ENCODE measurements at regions not wholly inside any gene's neighbourhood (a gene's known extent, or its start where the extent isn't known, plus 50 kb on each side); places are given as distances from the start of the nearest gene placed in this dataset.

- no peaks in the 10 kb centered on the region for H3K27me3 ChIP-seq
- TF ChIP-seq POLR2A (IDR thresholded peaks at IDR 0.05) (no peak), CTCF (IDR thresholded peaks at IDR 0.05) (no peak)
- H3K4me1 ChIP-seq, result no peaks in the 10 kb centered on the region
- peak in 1 of 3 donors; percentile 13 for DNase-seq
- peaks cover 0 to 5% (median 0%) of the 10 kb centered on the region in 4 donors for H3K9me3 ChIP-seq
- H3K27ac ChIP-seq, result no peak overlapping the region
- no peak overlapping the region for H3K4me3 ChIP-seq
- no peaks in the 10 kb centered on the region for H3K36me3 ChIP-seq
Measured at GRCh38 chr11:120031156-120031555, 106.8 kb downstream of the TRIM29 start.

- peak in 1 of 3 donors; percentile 8 for DNase-seq
- H3K36me3 ChIP-seq, result no peaks in the 10 kb centered on the region
- H3K27me3 ChIP-seq, result no peaks in the 10 kb centered on the region
- TF ChIP-seq POLR2A (IDR thresholded peaks at IDR 0.05) (no peak), CTCF (IDR thresholded peaks at IDR 0.05) (no peak)
- H3K4me3 ChIP-seq, result no peak overlapping the region
- H3K4me1 ChIP-seq, result no peaks in the 10 kb centered on the region
- no peak overlapping the region for H3K27ac ChIP-seq
- no peaks in the 10 kb centered on the region for H3K9me3 ChIP-seq
Measured at GRCh38 chr11:120030411-120030810, 107.5 kb downstream of the TRIM29 start.

- DNase-seq, result peak in 1 of 3 donors; percentile 7
- Histone ChIP-seq H3K4me1 (no peaks in the 10 kb centered on the region), H3K4me3 (no peak overlapping the region), H3K27me3 (no peaks in the 10 kb centered on the region), H3K36me3 (no peaks in the 10 kb centered on the region), H3K27ac (no peak overlapping the region), H3K9me3 (no peaks in the 10 kb centered on the region)
- TF ChIP-seq CTCF (IDR thresholded peaks at IDR 0.05) (no peak), POLR2A (IDR thresholded peaks at IDR 0.05) (no peak)
Measured at GRCh38 chr11:120029321-120029720, 108.6 kb downstream of the TRIM29 start.

GRCh38 chr11:120028897-120029258 is 109.0 kb downstream of the TRIM29 start:
- peak in 1 of 3 donors; percentile 8 for DNase-seq
- H3K27me3 ChIP-seq, result no peaks in the 10 kb centered on the region
- no peak overlapping the region for H3K4me3 ChIP-seq
- H3K4me1 ChIP-seq, result no peaks in the 10 kb centered on the region
- no peaks in the 10 kb centered on the region for H3K9me3 ChIP-seq
- TF ChIP-seq CTCF (IDR thresholded peaks at IDR 0.05) (no peak), POLR2A (IDR thresholded peaks at IDR 0.05) (no peak)
- no peaks in the 10 kb centered on the region for H3K36me3 ChIP-seq
- no peak overlapping the region for H3K27ac ChIP-seq

GRCh38 chr11:120028181-120028896 is 109.6 kb downstream of the TRIM29 start:
- Histone ChIP-seq H3K36me3 (no peaks in the 10 kb centered on the region), H3K9me3 (no peaks in the 10 kb centered on the region), H3K27ac (no peak overlapping the region), H3K27me3 (no peaks in the 10 kb centered on the region), H3K4me1 (no peaks in the 10 kb centered on the region), H3K4me3 (no peak overlapping the region)
- peak in 1 of 3 donors; percentile 26 for DNase-seq
- TF ChIP-seq POLR2A (IDR thresholded peaks at IDR 0.05) (no peak), CTCF (IDR thresholded peaks at IDR 0.05) (no peak)

Data from Peyer's patch (tissue), 4 donors.